ENCODE measurements at regions not wholly inside any gene's neighbourhood (a gene's known extent, or its start where the extent isn't known, plus 50 kb on each side); places are given as distances from the start of the nearest gene placed in this dataset.

DNA sequence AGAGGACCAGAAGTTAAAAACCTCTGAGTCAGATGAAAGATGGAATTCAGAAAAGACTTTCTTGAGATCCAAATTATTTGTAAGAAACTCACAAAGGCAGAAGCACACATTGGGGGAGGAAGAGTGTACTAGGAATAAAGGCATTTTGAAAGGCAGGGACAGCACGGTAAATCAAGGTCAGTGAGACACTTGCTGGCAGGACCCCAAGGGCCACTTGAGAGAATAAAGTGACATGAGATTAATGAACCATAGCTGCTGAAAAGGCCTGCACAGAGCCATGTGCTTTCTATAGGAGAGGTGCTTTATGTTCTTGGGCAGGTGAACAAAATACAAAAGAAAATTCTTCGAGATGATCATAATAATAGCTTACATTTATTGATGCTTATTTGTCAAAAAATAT is 929.9 kb upstream of the MBL2 start:
- H3K27me3 ChIP-seq = no peaks in the 10 kb centered on the region
- no peaks in the 10 kb centered on the region for H3K4me1 ChIP-seq
- no peaks in the 10 kb centered on the region for H3K9me3 ChIP-seq
- no peak overlapping the region for H3K27ac ChIP-seq
- ATAC-seq = no peak
- no peak for DNase-seq
- 55% methylated on average over 2 of the region's 2 CpGs for WGBS (ENCODE audit: insufficient coverage, low coverage, low lambda C conversion rate, missing lambda C conversion rate)
- intact Hi-C loops (cut with DNase I) = no loop called here
- no peaks in the 10 kb centered on the region for H3K36me3 ChIP-seq
- H3K4me3 ChIP-seq = no peak overlapping the region
- TF ChIP-seq, protein P1, sequence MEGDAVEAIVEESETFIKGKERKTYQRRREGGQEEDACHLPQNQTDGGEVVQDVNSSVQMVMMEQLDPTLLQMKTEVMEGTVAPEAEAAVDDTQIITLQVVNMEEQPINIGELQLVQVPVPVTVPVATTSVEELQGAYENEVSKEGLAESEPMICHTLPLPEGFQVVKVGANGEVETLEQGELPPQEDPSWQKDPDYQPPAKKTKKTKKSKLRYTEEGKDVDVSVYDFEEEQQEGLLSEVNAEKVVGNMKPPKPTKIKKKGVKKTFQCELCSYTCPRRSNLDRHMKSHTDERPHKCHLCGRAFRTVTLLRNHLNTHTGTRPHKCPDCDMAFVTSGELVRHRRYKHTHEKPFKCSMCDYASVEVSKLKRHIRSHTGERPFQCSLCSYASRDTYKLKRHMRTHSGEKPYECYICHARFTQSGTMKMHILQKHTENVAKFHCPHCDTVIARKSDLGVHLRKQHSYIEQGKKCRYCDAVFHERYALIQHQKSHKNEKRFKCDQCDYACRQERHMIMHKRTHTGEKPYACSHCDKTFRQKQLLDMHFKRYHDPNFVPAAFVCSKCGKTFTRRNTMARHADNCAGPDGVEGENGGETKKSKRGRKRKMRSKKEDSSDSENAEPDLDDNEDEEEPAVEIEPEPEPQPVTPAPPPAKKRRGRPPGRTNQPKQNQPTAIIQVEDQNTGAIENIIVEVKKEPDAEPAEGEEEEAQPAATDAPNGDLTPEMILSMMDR (IDR thresholded peaks at IDR 0.05) = no peak
- TF ChIP-seq POLR2A (IDR thresholded peaks at IDR 0.05) = no peak

DNA sequence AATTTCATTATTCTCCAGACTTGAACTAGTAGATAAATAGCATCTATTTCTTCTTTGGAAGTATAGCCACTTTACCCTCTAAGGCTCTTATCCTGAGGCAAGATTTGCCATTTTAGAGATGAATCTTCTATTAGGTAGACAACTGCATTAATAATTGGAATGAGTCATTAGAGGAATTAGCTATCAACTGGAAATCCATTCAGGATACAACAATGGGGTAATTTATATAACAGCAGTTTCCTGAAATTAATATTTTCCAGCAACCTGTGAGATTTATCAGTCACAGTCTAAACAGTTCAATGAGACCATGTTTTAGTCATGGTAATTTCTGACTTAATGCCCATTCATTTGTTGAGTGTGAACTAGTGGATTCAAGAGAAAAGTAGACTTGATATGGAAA is 928.6 kb upstream of the MBL2 start:
- no peaks in the 10 kb centered on the region for H3K36me3 ChIP-seq
- intact Hi-C loops (cut with DNase I) = no loop called here
- H3K4me1 ChIP-seq = no peaks in the 10 kb centered on the region
- no peak overlapping the region for H3K4me3 ChIP-seq
- no peak overlapping the region for H3K27ac ChIP-seq
- TF ChIP-seq POLR2A (IDR thresholded peaks at IDR 0.05) = no peak
- TF ChIP-seq, protein P1 (IDR thresholded peaks at IDR 0.05) = no peak
- no peaks in the 10 kb centered on the region for H3K27me3 ChIP-seq
- no peak for DNase-seq
- H3K9me3 ChIP-seq = no peaks in the 10 kb centered on the region
- no peak for ATAC-seq

DNA sequence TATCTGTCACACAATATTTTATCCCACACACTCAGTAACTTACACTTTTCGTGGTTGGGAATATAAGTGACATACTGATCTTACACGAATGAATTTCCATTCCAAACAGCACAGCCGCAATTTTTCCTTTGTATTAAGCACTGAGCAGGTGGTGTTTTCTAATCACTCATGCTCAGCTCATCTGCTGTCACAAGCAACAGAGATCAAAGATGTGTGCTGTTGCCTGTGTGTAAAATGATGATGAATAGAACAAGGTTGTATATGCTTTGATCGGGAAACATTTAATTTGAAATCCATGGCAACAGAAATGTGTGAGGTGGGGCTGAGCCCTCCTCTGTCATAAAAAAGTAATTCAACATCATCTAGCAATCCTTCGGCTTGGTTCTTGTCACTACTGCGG is 927.7 kb upstream of the MBL2 start:
- Histone ChIP-seq H3K27me3 (no peaks in the 10 kb centered on the region), H3K9me3 (no peaks in the 10 kb centered on the region), H3K4me3 (no peak overlapping the region), H3K4me1 (no peaks in the 10 kb centered on the region), H3K27ac (no peak overlapping the region), H3K36me3 (no peaks in the 10 kb centered on the region)
- DNase-seq (no peak), ATAC-seq (no peak)
- WGBS (ENCODE audit: insufficient coverage, low coverage, low lambda C conversion rate, missing lambda C conversion rate) = 71% methylated on average over 6 of the region's 6 CpGs
- TF ChIP-seq POLR2A (IDR thresholded peaks at IDR 0.05) = no peak
- TF ChIP-seq, protein P1 (IDR thresholded peaks at IDR 0.05) = no peak
- intact Hi-C loops (cut with DNase I) = no loop called here

DNA sequence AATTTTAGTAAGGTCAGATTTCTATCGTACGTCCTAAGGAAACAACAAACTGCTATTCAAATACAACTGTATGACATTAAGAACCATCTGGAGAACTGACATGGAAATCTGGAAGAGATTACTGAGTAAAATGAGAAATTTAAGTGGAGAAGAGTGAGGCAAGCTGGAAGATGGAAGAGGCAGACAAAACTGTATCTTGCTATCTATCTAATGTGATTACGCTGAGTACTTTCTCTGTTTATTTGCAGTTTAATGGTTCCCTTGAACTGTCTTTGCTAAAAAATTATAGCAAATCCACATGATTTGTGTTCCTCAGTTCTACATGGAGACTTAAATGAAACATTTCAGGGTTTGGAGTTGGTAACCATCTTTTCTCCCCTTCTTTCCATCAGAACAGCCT is 927.1 kb upstream of the MBL2 start:
- Histone ChIP-seq H3K36me3 (no peaks in the 10 kb centered on the region), H3K9me3 (no peaks in the 10 kb centered on the region), H3K27ac (no peak overlapping the region), H3K4me1 (no peaks in the 10 kb centered on the region), H3K27me3 (no peaks in the 10 kb centered on the region), H3K4me3 (no peak overlapping the region)
- no peak for TF ChIP-seq POLR2A (IDR thresholded peaks at IDR 0.05)
- TF ChIP-seq, protein P1 (IDR thresholded peaks at IDR 0.05) = no peak
- intact Hi-C loops (cut with DNase I) = no loop called here
- WGBS (ENCODE audit: insufficient coverage, low coverage, low lambda C conversion rate, missing lambda C conversion rate) = 75% methylated on average over 3 of the region's 3 CpGs
- ATAC-seq (no peak), DNase-seq (no peak)

DNA sequence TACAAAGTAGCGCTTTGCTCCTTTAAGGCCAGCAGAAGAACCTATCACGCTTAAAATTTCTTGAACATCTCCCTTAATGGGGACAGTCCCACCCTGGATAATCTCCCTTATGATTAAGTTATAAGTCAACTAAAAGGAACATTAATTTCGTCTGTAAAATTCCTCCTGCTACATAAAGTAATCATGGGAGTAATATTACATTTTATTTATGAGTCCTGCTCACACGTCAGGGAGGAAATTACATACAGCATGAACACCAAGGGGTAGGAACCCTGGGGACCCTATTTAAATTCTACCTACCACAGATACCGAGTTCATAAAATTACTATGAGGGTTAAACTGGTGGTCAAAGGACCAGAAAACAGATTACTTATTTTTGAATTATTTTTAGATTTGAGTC is 926.6 kb upstream of the MBL2 start:
- no peak for DNase-seq
- H3K36me3 ChIP-seq = no peaks in the 10 kb centered on the region
- ATAC-seq = no peak
- H3K4me3 ChIP-seq = no peak overlapping the region
- no peaks in the 10 kb centered on the region for H3K9me3 ChIP-seq
- intact Hi-C loops (cut with DNase I) = no loop called here
- H3K27ac ChIP-seq = no peak overlapping the region
- no peaks in the 10 kb centered on the region for H3K27me3 ChIP-seq
- no peaks in the 10 kb centered on the region for H3K4me1 ChIP-seq
- 50% methylated on average over 5 of the region's 5 CpGs for WGBS (ENCODE audit: insufficient coverage, low coverage, low lambda C conversion rate, missing lambda C conversion rate)
- TF ChIP-seq, protein P1 (IDR thresholded peaks at IDR 0.05) = no peak
- TF ChIP-seq POLR2A (IDR thresholded peaks at IDR 0.05) = no peak
